Neural crest cell (in vitro differentiated cells): ENCODE measurements at regions not wholly inside any gene's neighbourhood (a gene's known extent, or its start where the extent isn't known, plus 50 kb on each side); places are given as distances from the start of the nearest gene placed in this dataset.

Source experiments
- DNase-seq: peaks from one replicate; pipeline ENCODE4 v3.0.0; 2021; ENCODE audit warnings: low read depth, mixed read lengths, low spot score
- H3K27ac Mint-ChIP-seq: one replicate; pipeline ENCODE4 v1.8.0; 2021; ENCODE audit warnings: mild to moderate bottlenecking, mixed read lengths; ENCODE audit not compliant: unreplicated experiment
- H3K27me3 Mint-ChIP-seq: 2 replicates; pipeline ENCODE4 v1.8.0; 2021; ENCODE audit warnings: low read depth, mild to moderate bottlenecking, mixed read lengths
- H3K36me3 Mint-ChIP-seq: 2 replicates; pipeline ENCODE4 v1.8.0; 2021; ENCODE audit warnings: low read depth, mild to moderate bottlenecking, mixed read lengths
- H3K4me1 Mint-ChIP-seq: 2 replicates; pipeline ENCODE4 v1.8.0; 2021; ENCODE audit warnings: mixed read lengths
- H3K4me3 Mint-ChIP-seq: one replicate; pipeline ENCODE4 v1.8.0; 2021; ENCODE audit warnings: mild to moderate bottlenecking, mixed read lengths
- H3K9me3 Mint-ChIP-seq: 2 replicates; pipeline ENCODE4 v1.8.0; 2021; ENCODE audit warnings: mixed read lengths
- TF ChIP-seq, protein P1 (sequence below): fragments of 200-600 bp; sonication (generic); conservative IDR thresholded peaks from 2 replicates; pipeline ENCODE4 v1.5.0; 2021; ENCODE audit warnings: antibody characterized with exemption, mild to moderate bottlenecking

DNA sequence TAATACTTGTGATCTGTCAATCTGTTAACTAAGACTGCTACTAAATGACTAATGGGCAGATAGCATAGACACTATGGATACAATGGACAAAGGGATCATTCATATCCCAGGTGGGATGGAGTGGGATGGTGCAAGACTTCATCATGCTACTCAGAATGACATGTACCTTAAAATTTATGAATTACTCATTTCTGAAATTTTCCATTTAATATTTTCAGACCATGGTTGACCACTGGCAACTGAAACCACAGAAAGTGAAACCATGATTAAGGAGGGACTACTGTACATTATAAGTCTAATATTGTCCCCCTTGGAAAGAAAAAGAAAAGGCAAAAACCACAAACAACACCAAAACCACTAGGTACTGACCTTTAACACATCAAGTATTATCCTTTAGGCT is 247.0 kb upstream of the SYT4 start:
- no peaks in the 10 kb centered on the region for H3K9me3 Mint-ChIP-seq
- H3K4me3 Mint-ChIP-seq, result no peak overlapping the region
- TF ChIP-seq, protein P1, sequence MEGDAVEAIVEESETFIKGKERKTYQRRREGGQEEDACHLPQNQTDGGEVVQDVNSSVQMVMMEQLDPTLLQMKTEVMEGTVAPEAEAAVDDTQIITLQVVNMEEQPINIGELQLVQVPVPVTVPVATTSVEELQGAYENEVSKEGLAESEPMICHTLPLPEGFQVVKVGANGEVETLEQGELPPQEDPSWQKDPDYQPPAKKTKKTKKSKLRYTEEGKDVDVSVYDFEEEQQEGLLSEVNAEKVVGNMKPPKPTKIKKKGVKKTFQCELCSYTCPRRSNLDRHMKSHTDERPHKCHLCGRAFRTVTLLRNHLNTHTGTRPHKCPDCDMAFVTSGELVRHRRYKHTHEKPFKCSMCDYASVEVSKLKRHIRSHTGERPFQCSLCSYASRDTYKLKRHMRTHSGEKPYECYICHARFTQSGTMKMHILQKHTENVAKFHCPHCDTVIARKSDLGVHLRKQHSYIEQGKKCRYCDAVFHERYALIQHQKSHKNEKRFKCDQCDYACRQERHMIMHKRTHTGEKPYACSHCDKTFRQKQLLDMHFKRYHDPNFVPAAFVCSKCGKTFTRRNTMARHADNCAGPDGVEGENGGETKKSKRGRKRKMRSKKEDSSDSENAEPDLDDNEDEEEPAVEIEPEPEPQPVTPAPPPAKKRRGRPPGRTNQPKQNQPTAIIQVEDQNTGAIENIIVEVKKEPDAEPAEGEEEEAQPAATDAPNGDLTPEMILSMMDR, result no peak
- no peaks in the 10 kb centered on the region for H3K27me3 Mint-ChIP-seq
- H3K4me1 Mint-ChIP-seq, result no peaks in the 10 kb centered on the region
- H3K36me3 Mint-ChIP-seq, result no peaks in the 10 kb centered on the region
- no peak for DNase-seq
- H3K27ac Mint-ChIP-seq, result no peak overlapping the region

DNA sequence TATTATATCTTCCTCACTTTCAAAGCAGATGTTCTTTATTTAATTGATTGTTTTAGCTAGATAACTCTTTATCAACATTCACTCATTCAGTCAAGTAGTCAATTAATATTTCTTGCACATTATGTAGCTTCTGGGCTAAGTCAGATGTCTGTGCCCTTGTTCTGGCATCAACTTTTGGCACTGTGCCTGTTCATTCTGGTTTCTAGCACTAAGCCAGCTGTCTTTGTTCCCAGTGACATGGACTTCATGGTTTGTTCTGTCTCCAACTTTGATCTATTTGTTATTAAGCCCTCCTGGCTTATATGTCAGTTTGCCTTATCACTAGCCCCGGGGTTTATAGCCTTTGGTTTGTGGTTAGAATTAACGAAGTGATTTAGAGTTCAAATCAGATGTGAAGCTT is 247.9 kb upstream of the SYT4 start:
- Mint-ChIP-seq H3K4me3 (no peak overlapping the region), H3K4me1 (no peaks in the 10 kb centered on the region), H3K9me3 (no peaks in the 10 kb centered on the region), H3K27ac (no peak overlapping the region), H3K27me3 (no peaks in the 10 kb centered on the region), H3K36me3 (no peaks in the 10 kb centered on the region)
- TF ChIP-seq, protein P1, result no peak
- no peak for DNase-seq

DNA sequence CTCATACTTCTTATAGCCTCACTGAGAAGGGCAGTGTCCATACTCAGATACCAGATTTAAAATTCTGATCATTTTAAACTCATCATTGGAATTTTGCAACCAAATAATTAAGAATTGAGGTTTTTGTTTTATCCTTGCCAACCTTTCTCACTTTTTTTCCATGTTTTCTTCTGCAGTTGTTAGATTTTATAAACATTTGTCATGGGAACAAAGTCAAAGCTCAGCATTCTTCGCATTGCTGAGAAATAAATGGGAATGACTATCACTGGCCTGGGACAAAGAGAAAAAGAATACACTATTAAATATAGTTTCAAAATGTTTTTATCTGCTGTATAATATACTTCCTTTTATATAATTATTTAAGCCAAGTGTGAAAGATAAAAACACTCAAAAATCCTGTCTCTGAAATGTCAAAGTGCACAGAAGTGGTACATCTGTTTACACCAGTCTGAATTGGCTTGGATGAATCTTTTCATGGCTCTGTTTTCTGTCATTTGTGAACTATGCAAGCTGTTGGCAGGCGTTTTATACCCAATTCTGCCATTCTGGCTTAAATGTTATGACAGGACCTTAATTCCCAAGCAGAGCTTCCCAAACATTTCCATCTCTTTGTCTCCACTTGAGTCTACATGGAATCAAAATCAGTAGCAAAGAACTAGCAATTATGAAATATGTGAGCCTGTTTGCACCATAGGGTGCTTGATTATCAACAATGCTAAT is 249.3 kb upstream of the SYT4 start:
- no peaks in the 10 kb centered on the region for H3K4me1 Mint-ChIP-seq
- DNase-seq, result no peak
- no peaks in the 10 kb centered on the region for H3K9me3 Mint-ChIP-seq
- H3K36me3 Mint-ChIP-seq, result no peaks in the 10 kb centered on the region
- no peak overlapping the region for H3K27ac Mint-ChIP-seq
- no peak overlapping the region for H3K4me3 Mint-ChIP-seq
- H3K27me3 Mint-ChIP-seq, result no peaks in the 10 kb centered on the region
- TF ChIP-seq, protein P1, result no peak

DNA sequence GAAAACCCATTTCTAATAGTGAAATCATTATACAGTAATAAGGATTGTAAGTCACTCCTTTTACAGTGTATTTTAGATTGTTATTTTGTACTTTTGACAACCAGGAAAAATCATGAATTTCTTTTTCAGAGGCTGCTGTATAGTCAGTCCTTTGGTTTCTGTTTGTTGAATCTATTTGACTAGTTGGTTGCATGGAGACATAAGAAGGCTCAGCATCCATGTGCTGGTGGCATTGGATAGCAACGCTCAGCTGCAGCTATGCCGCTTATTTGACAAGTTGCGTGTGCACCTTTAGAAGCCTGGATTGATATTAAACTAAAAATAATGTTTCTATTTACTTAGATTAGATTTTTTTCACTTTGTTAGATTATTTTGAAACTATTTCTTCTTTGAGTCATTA is 254.1 kb upstream of the SYT4 start:
- Mint-ChIP-seq H3K36me3 (no peaks in the 10 kb centered on the region), H3K27ac (no peak overlapping the region), H3K9me3 (no peaks in the 10 kb centered on the region), H3K4me3 (no peak overlapping the region), H3K4me1 (no peaks in the 10 kb centered on the region), H3K27me3 (no peaks in the 10 kb centered on the region)
- TF ChIP-seq, protein P1, result no peak
- no peak for DNase-seq

DNA sequence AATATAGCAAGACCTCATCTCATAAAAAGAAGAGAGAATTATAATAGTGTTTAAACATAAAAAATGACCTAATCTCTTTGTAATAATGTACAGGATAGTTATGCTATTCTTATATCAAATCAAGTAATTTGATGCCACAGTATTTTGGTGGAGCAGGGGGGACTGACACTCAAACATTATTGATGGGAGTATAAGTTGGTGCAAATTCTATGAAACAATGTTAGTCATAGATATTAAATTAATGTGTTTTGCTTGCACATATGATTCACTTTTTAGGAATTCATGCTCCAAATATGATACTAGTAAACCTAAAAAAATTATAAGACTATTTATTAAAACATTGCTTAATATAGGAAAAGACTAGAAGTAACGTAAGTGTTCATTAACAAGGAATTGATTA is 256.1 kb upstream of the SYT4 start:
- Mint-ChIP-seq H3K4me1 (no peaks in the 10 kb centered on the region), H3K27ac (no peak overlapping the region), H3K36me3 (no peaks in the 10 kb centered on the region), H3K27me3 (no peaks in the 10 kb centered on the region), H3K4me3 (no peak overlapping the region), H3K9me3 (no peaks in the 10 kb centered on the region)
- TF ChIP-seq, protein P1, result no peak
- no peak for DNase-seq

DNA sequence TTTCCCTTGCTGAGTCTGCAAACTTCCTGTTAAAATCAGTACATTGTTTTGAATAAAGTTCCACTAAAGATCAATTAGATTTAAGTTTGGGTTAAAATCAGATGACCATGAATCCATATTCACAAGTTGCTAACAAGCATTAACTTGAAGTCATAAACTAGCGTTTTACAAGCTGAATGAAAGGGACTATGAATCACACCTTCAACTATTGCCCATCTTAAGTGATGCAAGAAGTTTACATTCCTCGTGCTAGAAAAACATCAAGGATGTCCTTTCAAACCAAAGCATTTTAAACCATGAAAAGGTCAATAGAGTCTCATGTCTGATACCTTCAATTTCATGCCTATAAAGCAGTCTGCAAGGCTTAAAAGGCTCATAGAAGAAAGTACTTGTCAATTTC is 257.2 kb upstream of the SYT4 start:
- Mint-ChIP-seq H3K27ac (no peak overlapping the region), H3K27me3 (no peaks in the 10 kb centered on the region), H3K4me3 (no peak overlapping the region), H3K9me3 (no peaks in the 10 kb centered on the region), H3K36me3 (no peaks in the 10 kb centered on the region), H3K4me1 (no peaks in the 10 kb centered on the region)
- TF ChIP-seq, protein P1, result no peak
- DNase-seq, result no peak
